HepG2 (cell line): ENCODE measurements at regions not wholly inside any gene's neighbourhood (a gene's known extent, or its start where the extent isn't known, plus 50 kb on each side); places are given as distances from the start of the nearest gene placed in this dataset.

ENCODE experiments used
- ATAC-seq: fragments of 200-7000 bp; cut with Tn5 transposase; 3 replicates; pipeline ENCODE4 v1.9.1; 2020; ENCODE audit warnings: mild to moderate bottlenecking, moderate library complexity
- BruUV-seq: library from RNA; stranded (reverse); fragments of 400-500 nt; replicated peaks from 2 replicates; lab custom pipeline; 2021; lab: Mats Ljungman, UMichigan
- CTCF ChIA-PET: fragments of 300-600 bp; formaldehyde crosslinking; extraction: SDS; loops from one replicate; lab custom pipeline; 2021; ENCODE audit warnings: low total read pairs, inconsistent platforms, low intra/inter-chr PET ratio; lab: Yijun Ruan, JAX
- POLR2A ChIA-PET: fragments of 350-600 bp; sonication (Branson Sonifier 250); formaldehyde crosslinking; loops from one replicate; lab custom pipeline; 2020; ENCODE audit warnings: antibody characterized with exemption, inconsistent platforms; lab: Yijun Ruan, JAX
- DNase-seq: peaks from one replicate; pipeline ENCODE4 v3.0.0-alpha.2; 2015; ENCODE audit warnings: low spot score
- FAIRE-seq: peaks from 3 replicates; lab custom pipeline; 2011; peaks lifted over from hg19 to GRCh38; lab: Jason Lieb, UNC
- H2AFZ ChIP-seq: one replicate; pipeline ENCODE4 v1.6.1; 2011; ENCODE audit warnings: low read length, inconsistent platforms
- H3K27ac ChIP-seq: fragments of 300-600 bp; 3 replicates; pipeline ENCODE4 v1.8.0; 2011; ENCODE audit warnings: mixed run types, mild to moderate bottlenecking, mixed read lengths, low read length, inconsistent platforms; ENCODE audit not compliant: insufficient read depth; ENCODE audit errors: extremely low read length
- H3K27me3 ChIP-seq, 2 experiments: fragments of 200-600 bp in 1 of 2; 2 replicates in 1 of 2; 3 replicates in 1 of 2; pipeline versions ENCODE4 v1.6.0 to v1.8.0; 2011; ENCODE audit warnings: low read length in 2 of 2, mild to moderate bottlenecking in 2 of 2, moderate library complexity in 2 of 2, inconsistent platforms in 1 of 2; ENCODE audit not compliant: insufficient read depth in 2 of 2, control insufficient read depth in 1 of 2
- H3K36me3 ChIP-seq, 2 experiments: fragments of 200-600 bp in 1 of 2; replicated peaks in 1 of 2; 2 replicates in 1 of 2; 3 replicates in 1 of 2; pipeline versions ENCODE4 v1.5.1 to v1.8.0; 2011; ENCODE audit warnings: low read length in 2 of 2, inconsistent platforms in 1 of 2; ENCODE audit not compliant: insufficient read depth in 2 of 2, control insufficient read depth in 1 of 2
- H3K4me1 ChIP-seq: 2 replicates; pipeline ENCODE4 v1.5.1; 2012; ENCODE audit warnings: low read length, inconsistent platforms; ENCODE audit not compliant: insufficient read depth
- H3K4me2 ChIP-seq: 2 replicates; pipeline ENCODE4 v1.6.0; 2011; ENCODE audit warnings: low read depth, low read length, inconsistent platforms
- H3K4me3 ChIP-seq, 3 experiments: fragments of 200-600 bp in 1 of 3; sonication (generic), shearing (Covaris generic) in 1 of 3; replicated peaks in 1 of 3; 2 replicates each; pipeline ENCODE4 v1.5.1; 2011 to 2016; ENCODE audit warnings: low read length in 3 of 3, inconsistent platforms in 2 of 3, low read depth in 2 of 3, mild to moderate bottlenecking in 2 of 3, control low read depth in 1 of 3, mixed read lengths in 1 of 3; ENCODE audit not compliant: insufficient read depth in 1 of 3
- H3K79me2 ChIP-seq: one replicate; pipeline ENCODE4 v1.6.1; 2011; ENCODE audit warnings: low read length, inconsistent platforms; ENCODE audit not compliant: insufficient read depth
- H3K9ac ChIP-seq: 2 replicates; pipeline ENCODE4 v1.6.0; 2011; ENCODE audit warnings: mild to moderate bottlenecking, low read depth, low read length, inconsistent platforms; ENCODE audit not compliant: insufficient read depth
- H3K9me3 ChIP-seq: 2 replicates; pipeline ENCODE4 v1.5.1; 2012; ENCODE audit warnings: mild to moderate bottlenecking, low read length
- H4K20me1 ChIP-seq: 2 replicates; pipeline ENCODE4 v1.6.0; 2011; ENCODE audit warnings: inconsistent platforms, mild to moderate bottlenecking, low read length, moderate library complexity; ENCODE audit not compliant: insufficient read depth
- ERF ChIP-seq: IDR thresholded peaks from 2 replicates; pipeline ENCODE4 v1.6.1; 2018; ENCODE audit warnings: missing biosample characterization, missing genetic modification reagents
- MAFG ChIP-seq: sonication (generic); formaldehyde crosslinking; IDR thresholded peaks from 2 replicates; pipeline ENCODE4 v1.5.1; 2020; ENCODE audit warnings: mild to moderate bottlenecking, missing genetic modification reagents
- MYC ChIP-seq: sonication (generic); formaldehyde crosslinking; IDR thresholded peaks from 2 replicates; pipeline ENCODE4 v1.9.0; 2021; ENCODE audit warnings: missing genetic modification reagents, borderline replicate concordance
- POLR2A ChIP-seq, 2 experiments: IDR thresholded peaks; 2 replicates each; pipeline ENCODE4 v1.6.1; 2011; ENCODE audit warnings: low read depth in 2 of 2, low read length in 2 of 2, mild to moderate bottlenecking in 1 of 2, moderate library complexity in 1 of 2; ENCODE audit not compliant: insufficient read depth in 1 of 2
- POLR2AphosphoS5 ChIP-seq: IDR thresholded peaks from 2 replicates; pipeline ENCODE4 v1.6.1; 2012; ENCODE audit warnings: low read depth, low read length
- ZSCAN22 ChIP-seq: sonication (generic); formaldehyde crosslinking; IDR thresholded peaks from 2 replicates; pipeline ENCODE4 v1.4.0; 2020; ENCODE audit warnings: mild to moderate bottlenecking, missing genetic modification reagents
- WGBS: methylation state at CpG from one replicate; pipeline ENCODE4 v1.1.6; 2017; ENCODE audit warnings: low lambda C conversion rate; 5-methylcytosine and 5-hydroxymethylcytosine counted together
- in situ Hi-C: cut with HindIII; loops from 2 replicates; pipeline ENCODE4 v1.10.0; 2017; ENCODE audit warnings: low pct_unique_long_range_greater_than_20kb; ENCODE audit not compliant: extremely low pct_ligation_motif_present
- intact Hi-C: fragments of 100-400 bp; cut with micrococcal nuclease; formaldehyde crosslinking; loops from one replicate; pipeline ENCODE4 v1.10.0; 2022; ENCODE audit not compliant: unreplicated experiment
- TF ChIP-seq, protein P1 (sequence below): sonication (generic); formaldehyde crosslinking; IDR thresholded peaks from 2 replicates; pipeline ENCODE4 v1.4.0; 2020; ENCODE audit warnings: missing genetic modification reagents, borderline replicate concordance
- TF ChIP-seq, protein P2 (sequence below): IDR thresholded peaks from 2 replicates; pipeline ENCODE4 v1.6.1; 2016; ENCODE audit warnings: mild to moderate bottlenecking

DNA sequence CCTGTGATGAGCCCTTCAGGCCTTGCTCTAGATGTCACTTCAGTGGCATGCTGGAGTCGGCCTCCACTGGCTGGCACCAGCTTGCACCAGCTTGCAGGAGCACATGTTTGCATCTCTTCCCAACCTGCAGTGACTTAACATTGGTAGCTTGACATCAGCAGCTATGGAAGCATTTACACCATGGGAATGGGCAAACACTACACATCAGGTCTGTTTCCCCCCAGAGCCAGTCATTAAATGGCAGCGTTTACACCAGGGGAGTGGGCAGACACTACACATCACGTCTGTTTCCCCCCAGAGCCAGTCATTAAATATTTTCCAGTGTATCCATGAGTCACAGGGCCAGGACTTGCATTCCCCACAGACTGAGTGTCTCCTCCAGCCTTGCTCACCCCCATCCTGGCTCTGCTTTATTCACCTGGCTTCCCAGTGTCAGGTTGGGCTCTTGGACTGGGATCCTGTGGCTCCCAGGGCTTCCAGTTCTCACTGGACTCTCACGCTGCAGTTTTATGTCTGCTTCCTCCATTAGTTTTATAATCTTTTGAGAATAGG, 51.6 kb upstream of the VRK1 start:
- ChIA-PET CTCF (no interaction called here), POLR2A (no interaction called here)
- H2AFZ ChIP-seq: no peak overlapping the region
- DNase-seq (no peak), ATAC-seq (no peak), FAIRE-seq (no peak)
- in situ Hi-C loops (no loop called here), intact Hi-C loops (no loop called here)
- peaks cover 2 to 69% of the 10 kb centered on the region in 2 experiments for H3K27me3 ChIP-seq
- no peaks in the 10 kb centered on the region for H3K79me2 ChIP-seq
- no peaks in the 10 kb centered on the region for H3K9me3 ChIP-seq
- no peak for TF ChIP-seq MAFG (CRISPR knock-in tag)
- TF ChIP-seq MYC (CRISPR knock-in tag): no peak
- TF ChIP-seq, protein P1, sequence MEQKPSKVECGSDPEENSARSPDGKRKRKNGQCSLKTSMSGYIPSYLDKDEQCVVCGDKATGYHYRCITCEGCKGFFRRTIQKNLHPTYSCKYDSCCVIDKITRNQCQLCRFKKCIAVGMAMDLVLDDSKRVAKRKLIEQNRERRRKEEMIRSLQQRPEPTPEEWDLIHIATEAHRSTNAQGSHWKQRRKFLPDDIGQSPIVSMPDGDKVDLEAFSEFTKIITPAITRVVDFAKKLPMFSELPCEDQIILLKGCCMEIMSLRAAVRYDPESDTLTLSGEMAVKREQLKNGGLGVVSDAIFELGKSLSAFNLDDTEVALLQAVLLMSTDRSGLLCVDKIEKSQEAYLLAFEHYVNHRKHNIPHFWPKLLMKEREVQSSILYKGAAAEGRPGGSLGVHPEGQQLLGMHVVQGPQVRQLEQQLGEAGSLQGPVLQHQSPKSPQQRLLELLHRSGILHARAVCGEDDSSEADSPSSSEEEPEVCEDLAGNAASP: no peak
- no peak for TF ChIP-seq POLR2A (IDR thresholded peaks at IDR 0.05; ENCODE audit: insufficient read depth in 1 of 2, low read depth in 2 of 2, low read length in 2 of 2)
- TF ChIP-seq ZSCAN22 (CRISPR knock-in tag): no peak
- TF ChIP-seq ERF: no peak
- no peak for TF ChIP-seq POLR2AphosphoS5
- TF ChIP-seq, protein P2, sequence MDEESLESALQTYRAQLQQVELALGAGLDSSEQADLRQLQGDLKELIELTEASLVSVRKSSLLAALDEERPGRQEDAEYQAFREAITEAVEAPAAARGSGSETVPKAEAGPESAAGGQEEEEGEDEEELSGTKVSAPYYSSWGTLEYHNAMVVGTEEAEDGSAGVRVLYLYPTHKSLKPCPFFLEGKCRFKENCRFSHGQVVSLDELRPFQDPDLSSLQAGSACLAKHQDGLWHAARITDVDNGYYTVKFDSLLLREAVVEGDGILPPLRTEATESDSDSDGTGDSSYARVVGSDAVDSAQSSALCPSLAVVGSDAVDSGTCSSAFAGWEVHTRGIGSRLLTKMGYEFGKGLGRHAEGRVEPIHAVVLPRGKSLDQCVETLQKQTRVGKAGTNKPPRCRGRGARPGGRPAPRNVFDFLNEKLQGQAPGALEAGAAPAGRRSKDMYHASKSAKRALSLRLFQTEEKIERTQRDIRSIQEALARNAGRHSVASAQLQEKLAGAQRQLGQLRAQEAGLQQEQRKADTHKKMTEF: no peak
- H3K36me3 ChIP-seq: no peaks in the 10 kb centered on the region
- H3K27ac ChIP-seq: no peak overlapping the region
- BruUV-seq: no TSS peak
- no peak overlapping the region for H3K4me3 ChIP-seq
- no peaks in the 10 kb centered on the region for H4K20me1 ChIP-seq
- 15% methylated on average over 4 of the region's 4 CpGs for WGBS
- H3K4me1 ChIP-seq: peaks cover 5% of the 10 kb centered on the region; the same call in 1 of the 2 replicates
- H3K9ac ChIP-seq: no peak overlapping the region
- H3K4me2 ChIP-seq: no peak overlapping the region
